H9 (cell line): ENCODE measurements at regions not wholly inside any gene's neighbourhood (a gene's known extent, or its start where the extent isn't known, plus 50 kb on each side); places are given as distances from the start of the nearest gene placed in this dataset.

ENCODE experiments used
- DNase-seq: peaks from one replicate; pipeline ENCODE4 v3.0.0-alpha.2; 2017
- H2AFZ ChIP-seq: one replicate; pipeline ENCODE4 v1.6.1; 2013; ENCODE audit warnings: mild to moderate bottlenecking, low read length, control low read depth, moderate library complexity
- H2AK5ac ChIP-seq: 2 replicates; pipeline ENCODE4 v1.6.1; 2013; ENCODE audit warnings: low read length, control low read depth, mixed read lengths; ENCODE audit not compliant: insufficient read length
- H2BK120ac ChIP-seq: one replicate; pipeline ENCODE4 v1.6.1; 2013; ENCODE audit warnings: low read depth, mild to moderate bottlenecking, low read length, control low read depth, inconsistent platforms; ENCODE audit not compliant: poor library complexity, severe bottlenecking
- H2BK12ac ChIP-seq: 2 replicates; pipeline ENCODE4 v1.6.1; 2013; ENCODE audit warnings: low read length, control low read depth, mixed read lengths, low read depth; ENCODE audit not compliant: insufficient read length
- H2BK15ac ChIP-seq: 2 replicates; pipeline ENCODE4 v1.6.1; 2013; ENCODE audit warnings: low read depth, low read length, control low read depth
- H2BK20ac ChIP-seq: one replicate; pipeline ENCODE4 v1.6.1; 2013; ENCODE audit warnings: low read depth, mild to moderate bottlenecking, low read length, control low read depth, inconsistent platforms; ENCODE audit not compliant: poor library complexity, severe bottlenecking
- H2BK5ac ChIP-seq: 2 replicates; pipeline ENCODE4 v1.6.1; 2013; ENCODE audit warnings: low read length, control low read depth, mixed read lengths; ENCODE audit not compliant: insufficient read length
- H3K14ac ChIP-seq: 2 replicates; pipeline ENCODE4 v1.6.1; 2013; ENCODE audit warnings: low read length, control low read depth; ENCODE audit not compliant: insufficient read depth
- H3K18ac ChIP-seq: 2 replicates; pipeline ENCODE4 v1.6.1; 2013; ENCODE audit warnings: low read depth, mild to moderate bottlenecking, mixed read lengths, low read length, control low read depth; ENCODE audit not compliant: insufficient read length
- H3K23ac ChIP-seq: 2 replicates; pipeline ENCODE4 v1.6.1; 2013; ENCODE audit warnings: low read length, control low read depth, mixed read lengths, low read depth; ENCODE audit not compliant: insufficient read length
- H3K23me2 ChIP-seq: 2 replicates; pipeline ENCODE4 v1.6.1; 2013; ENCODE audit warnings: low read depth, mild to moderate bottlenecking, mixed read lengths, low read length, control low read depth; ENCODE audit not compliant: insufficient read length, poor library complexity, severe bottlenecking
- H3K27ac ChIP-seq: 2 replicates; pipeline ENCODE4 v1.5.1; 2013; ENCODE audit warnings: low read length, control low read depth, mixed read lengths, low read depth; ENCODE audit not compliant: insufficient read length
- H3K27me3 ChIP-seq: 2 replicates; pipeline ENCODE4 v1.6.1; 2013; ENCODE audit warnings: low read length, control low read depth, inconsistent platforms; ENCODE audit not compliant: insufficient read depth
- H3K4ac ChIP-seq: 2 replicates; pipeline ENCODE4 v1.6.1; 2013; ENCODE audit warnings: low read depth, mild to moderate bottlenecking, control low read depth, inconsistent platforms, low read length, moderate library complexity
- H3K4me1 ChIP-seq: 2 replicates; pipeline ENCODE4 v1.6.1; 2013; ENCODE audit warnings: low read length, control low read depth, inconsistent platforms; ENCODE audit not compliant: insufficient read depth
- H3K4me2 ChIP-seq: 2 replicates; pipeline ENCODE4 v1.6.1; 2013; ENCODE audit warnings: low read length, control low read depth, mixed read lengths; ENCODE audit not compliant: insufficient read length, insufficient read depth
- H3K56ac ChIP-seq: 2 replicates; pipeline ENCODE4 v1.6.1; 2013; ENCODE audit warnings: low read depth, mild to moderate bottlenecking, mixed read lengths, low read length, control low read depth; ENCODE audit not compliant: insufficient read length
- H3K79me1 ChIP-seq: 2 replicates; pipeline ENCODE4 v1.6.1; 2013; ENCODE audit warnings: low read depth, mild to moderate bottlenecking, moderate library complexity, low read length, control low read depth, inconsistent platforms; ENCODE audit not compliant: insufficient read depth, poor library complexity, severe bottlenecking
- H3K79me2 ChIP-seq: 2 replicates; pipeline ENCODE4 v1.6.1; 2013; ENCODE audit warnings: low read length, control low read depth, inconsistent platforms; ENCODE audit not compliant: insufficient read depth
- H3K9ac ChIP-seq: 2 replicates; pipeline ENCODE4 v1.6.1; 2013; ENCODE audit warnings: low read length, control low read depth, mixed read lengths; ENCODE audit not compliant: insufficient read length; ENCODE audit errors: extremely low read depth
- H3K9me3 ChIP-seq: one replicate; pipeline ENCODE4 v1.6.1; 2013; ENCODE audit warnings: low read depth, low read length, inconsistent platforms; ENCODE audit not compliant: control insufficient read depth
- H3T11ph ChIP-seq: one replicate; pipeline ENCODE4 v1.6.1; 2013; ENCODE audit warnings: mild to moderate bottlenecking, low read length, control low read depth, inconsistent platforms
- H4K20me1 ChIP-seq: one replicate; pipeline ENCODE4 v1.6.1; 2013; ENCODE audit not compliant: control insufficient read depth, insufficient read length, insufficient read depth
- H4K5ac ChIP-seq: 2 replicates; pipeline ENCODE4 v1.6.1; 2013; ENCODE audit warnings: low read depth, mild to moderate bottlenecking, mixed read lengths, low read length, control low read depth; ENCODE audit not compliant: insufficient read length
- H4K8ac ChIP-seq: replicated peaks from 2 replicates; pipeline ENCODE4 v1.6.1; 2013; ENCODE audit warnings: low read length, control low read depth, mixed read lengths, low read depth; ENCODE audit not compliant: insufficient read length
- H4K91ac ChIP-seq: 2 replicates; pipeline ENCODE4 v1.6.1; 2013; ENCODE audit warnings: low read depth, mild to moderate bottlenecking, moderate library complexity, mixed read lengths, low read length, control low read depth; ENCODE audit not compliant: insufficient read length
- H3K27ac Mint-ChIP-seq, 3 experiments: 2 replicates in 2 of 3; 3 replicates in 1 of 3; pipeline ENCODE4 v1.8.0; 2020 to 2021; ENCODE audit warnings: mixed read lengths in 3 of 3, mild to moderate bottlenecking in 1 of 3, moderate library complexity in 1 of 3
- H3K27me3 Mint-ChIP-seq: 2 replicates; pipeline ENCODE4 v1.8.0; 2021; ENCODE audit warnings: low read depth, mild to moderate bottlenecking, moderate library complexity, mixed read lengths
- H3K36me3 Mint-ChIP-seq, 3 experiments: 2 replicates in 2 of 3; 3 replicates in 1 of 3; pipeline ENCODE4 v1.8.0; 2020 to 2021; ENCODE audit warnings: low read depth in 3 of 3, mixed read lengths in 3 of 3; ENCODE audit not compliant: insufficient read depth in 1 of 3
- H3K4me1 Mint-ChIP-seq, 2 experiments: 2 replicates each; pipeline ENCODE4 v1.8.0; 2020; ENCODE audit warnings: mixed read lengths in 2 of 2
- H3K4me3 Mint-ChIP-seq, 2 experiments: 2 replicates in 1 of 2; 3 replicates in 1 of 2; pipeline ENCODE4 v1.8.0; 2020 to 2021; ENCODE audit warnings: mild to moderate bottlenecking in 2 of 2, mixed read lengths in 2 of 2, moderate library complexity in 1 of 2
- H3K9me3 Mint-ChIP-seq, 2 experiments: 2 replicates in 1 of 2; 3 replicates in 1 of 2; pipeline ENCODE4 v1.8.0; 2020; ENCODE audit warnings: mild to moderate bottlenecking in 2 of 2, mixed read lengths in 2 of 2, moderate library complexity in 1 of 2
- WGBS: extraction: QIAGEN DNeasy Blood & Tissue Kit; methylation state at CpG from one replicate; pipeline ENCODE4 v1.1.7; 2013; ENCODE audit warnings: missing lambda C conversion rate, low lambda C conversion rate, mixed read lengths; ENCODE audit not compliant: insufficient read length; ENCODE audit errors: extremely low coverage; 5-methylcytosine and 5-hydroxymethylcytosine counted together
- TF ChIP-seq, protein P1 (sequence below): fragments of 200-600 bp; sonication (generic); conservative IDR thresholded peaks from 3 replicates; pipeline ENCODE4 v1.8.0; 2021; ENCODE audit warnings: antibody characterized with exemption, mild to moderate bottlenecking

DNA sequence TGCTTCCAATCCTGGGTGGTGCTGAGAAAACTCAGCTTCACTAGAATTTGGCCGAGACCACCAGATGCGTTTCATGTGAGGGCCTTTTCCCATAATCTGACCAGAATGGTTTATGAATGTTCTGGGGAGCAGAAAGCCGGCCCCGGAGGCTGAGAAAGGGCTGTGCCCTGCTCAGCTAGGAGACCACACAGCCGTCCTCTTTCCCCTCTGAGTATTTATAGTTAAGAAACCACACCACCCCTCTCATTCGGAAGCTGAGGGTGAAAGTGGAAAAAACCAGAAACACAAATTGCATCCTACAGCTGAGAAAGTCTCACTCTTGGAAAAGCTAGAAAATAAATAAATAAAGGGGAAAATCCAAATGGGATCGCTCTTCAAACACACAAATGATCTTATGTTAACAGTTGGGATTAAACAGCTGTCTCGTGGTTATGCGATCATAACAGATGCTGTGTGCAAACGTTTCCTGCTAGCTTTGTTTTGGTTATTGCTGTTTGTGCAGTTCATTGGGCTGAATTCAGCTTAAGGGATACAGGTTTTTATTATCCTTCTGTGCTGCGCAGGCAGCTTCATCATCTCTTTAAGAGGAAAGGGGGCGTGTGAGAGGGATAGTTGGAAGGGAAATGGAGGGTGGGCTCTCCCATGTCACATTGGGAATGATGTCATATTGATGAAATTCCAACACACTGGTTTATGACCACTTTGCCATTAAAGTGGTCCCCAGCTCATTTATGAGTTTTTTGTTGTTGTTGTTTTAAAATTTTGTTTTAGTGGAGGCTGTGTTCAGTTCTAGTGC, 1026.2 kb upstream of the NR2F2 start:
- H2BK5ac ChIP-seq: no peak overlapping the region
- H2AFZ ChIP-seq: no peak overlapping the region
- no peak overlapping the region for H3K23ac ChIP-seq
- no peak overlapping the region for H3K4ac ChIP-seq
- no peak overlapping the region for H4K91ac ChIP-seq
- no CpG with 5 or more reads among the region's 12 CpGs for WGBS
- no peak overlapping the region for H3K14ac ChIP-seq
- TF ChIP-seq, protein P1, sequence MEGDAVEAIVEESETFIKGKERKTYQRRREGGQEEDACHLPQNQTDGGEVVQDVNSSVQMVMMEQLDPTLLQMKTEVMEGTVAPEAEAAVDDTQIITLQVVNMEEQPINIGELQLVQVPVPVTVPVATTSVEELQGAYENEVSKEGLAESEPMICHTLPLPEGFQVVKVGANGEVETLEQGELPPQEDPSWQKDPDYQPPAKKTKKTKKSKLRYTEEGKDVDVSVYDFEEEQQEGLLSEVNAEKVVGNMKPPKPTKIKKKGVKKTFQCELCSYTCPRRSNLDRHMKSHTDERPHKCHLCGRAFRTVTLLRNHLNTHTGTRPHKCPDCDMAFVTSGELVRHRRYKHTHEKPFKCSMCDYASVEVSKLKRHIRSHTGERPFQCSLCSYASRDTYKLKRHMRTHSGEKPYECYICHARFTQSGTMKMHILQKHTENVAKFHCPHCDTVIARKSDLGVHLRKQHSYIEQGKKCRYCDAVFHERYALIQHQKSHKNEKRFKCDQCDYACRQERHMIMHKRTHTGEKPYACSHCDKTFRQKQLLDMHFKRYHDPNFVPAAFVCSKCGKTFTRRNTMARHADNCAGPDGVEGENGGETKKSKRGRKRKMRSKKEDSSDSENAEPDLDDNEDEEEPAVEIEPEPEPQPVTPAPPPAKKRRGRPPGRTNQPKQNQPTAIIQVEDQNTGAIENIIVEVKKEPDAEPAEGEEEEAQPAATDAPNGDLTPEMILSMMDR: no peak
- no peaks in the 10 kb centered on the region for H3K9me3 ChIP-seq
- no peak for DNase-seq
- peaks cover 0 to 6% of the 10 kb centered on the region in 2 experiments; a peak in 1 of 4 replicates for H3K4me1 Mint-ChIP-seq
- H3K79me1 ChIP-seq: no peaks in the 10 kb centered on the region
- no peaks in the 10 kb centered on the region for H3K27me3 Mint-ChIP-seq
- H3T11ph ChIP-seq: no peak overlapping the region
- no peaks in the 10 kb centered on the region for H3K23me2 ChIP-seq
- no peak overlapping the region for H3K4me3 Mint-ChIP-seq
- H2AK5ac ChIP-seq: no peak overlapping the region
- no peaks in the 10 kb centered on the region for H3K36me3 Mint-ChIP-seq
- H3K4me1 ChIP-seq: no peaks in the 10 kb centered on the region
- H2BK120ac ChIP-seq: no peak overlapping the region
- no peak overlapping the region for H4K5ac ChIP-seq
- H2BK20ac ChIP-seq: no peak overlapping the region
- H3K27ac Mint-ChIP-seq: no peak overlapping the region
- no peak overlapping the region for H3K18ac ChIP-seq
- no peak overlapping the region for H3K27ac ChIP-seq
- no peaks in the 10 kb centered on the region for H3K9me3 Mint-ChIP-seq
- no peaks in the 10 kb centered on the region for H3K27me3 ChIP-seq
- no peaks in the 10 kb centered on the region for H4K20me1 ChIP-seq
- no peaks in the 10 kb centered on the region for H3K79me2 ChIP-seq
- H2BK12ac ChIP-seq: no peak overlapping the region
- H3K4me2 ChIP-seq: no peak overlapping the region
- H3K9ac ChIP-seq: no peak overlapping the region
- H4K8ac ChIP-seq: no peak overlapping the region
- H3K56ac ChIP-seq: no peak overlapping the region
- no peak overlapping the region for H2BK15ac ChIP-seq
